ENCODE measurements at regions not wholly inside any gene's neighbourhood (a gene's known extent, or its start where the extent isn't known, plus 50 kb on each side); places are given as distances from the start of the nearest gene placed in this dataset.

- no peak for TF ChIP-seq CTCF (IDR thresholded peaks at IDR 0.05; ENCODE audit: control insufficient read depth, insufficient read depth, low read depth, low read length, missing control alignments)
- H3K4me3 ChIP-seq (ENCODE audit: control insufficient read depth, low read depth, low read length): no peak overlapping the region
- DNase-seq (ENCODE audit: low read depth): no peak
These were observed 292.9 kb downstream of the GABRG2 start for GRCh38 chr5:162360373-162360931.

- TF ChIP-seq CTCF (IDR thresholded peaks at IDR 0.05; ENCODE audit: control insufficient read depth, insufficient read depth, low read depth, low read length, missing control alignments): no peak
- no peak overlapping the region for H3K4me3 ChIP-seq (ENCODE audit: control insufficient read depth, low read depth, low read length)
- DNase-seq (ENCODE audit: low read depth): no peak
These were observed 304.7 kb downstream of the GABRG2 start for GRCh38 chr5:162372256-162372655.

GRCh38 chr5:162377895-162378294 is 310.3 kb downstream of the GABRG2 start:
- TF ChIP-seq CTCF (IDR thresholded peaks at IDR 0.05; ENCODE audit: control insufficient read depth, insufficient read depth, low read depth, low read length, missing control alignments): no peak
- no peak for DNase-seq (ENCODE audit: low read depth)
- no peak overlapping the region for H3K4me3 ChIP-seq (ENCODE audit: control insufficient read depth, low read depth, low read length)

GRCh38 chr5:162382839-162383238 is 315.3 kb downstream of the GABRG2 start:
- TF ChIP-seq CTCF (IDR thresholded peaks at IDR 0.05; ENCODE audit: control insufficient read depth, insufficient read depth, low read depth, low read length, missing control alignments): no peak

GRCh38 chr5:162384225-162384624 is 316.7 kb downstream of the GABRG2 start:
- no peak overlapping the region for H3K4me3 ChIP-seq (ENCODE audit: control insufficient read depth, low read depth, low read length)
- DNase-seq (ENCODE audit: low read depth): no peak
- TF ChIP-seq CTCF (IDR thresholded peaks at IDR 0.05; ENCODE audit: control insufficient read depth, insufficient read depth, low read depth, low read length, missing control alignments): no peak

More at GRCh38 chr5:162382839-162383238, 315.3 kb downstream of the GABRG2 start:
- DNase-seq (ENCODE audit: low read depth): no peak
- no peak overlapping the region for H3K4me3 ChIP-seq (ENCODE audit: control insufficient read depth, low read depth, low read length)

- H3K4me3 ChIP-seq (ENCODE audit: control insufficient read depth, low read depth, low read length): no peak overlapping the region
- TF ChIP-seq CTCF (IDR thresholded peaks at IDR 0.05; ENCODE audit: control insufficient read depth, insufficient read depth, low read depth, low read length, missing control alignments): no peak
- no peak for DNase-seq (ENCODE audit: low read depth)
These were observed 324.3 kb downstream of the GABRG2 start for GRCh38 chr5:162391833-162392232.

GRCh38 chr5:162392336-162392735 is 324.8 kb downstream of the GABRG2 start:
- DNase-seq (ENCODE audit: low read depth): no peak
- no peak for TF ChIP-seq CTCF (IDR thresholded peaks at IDR 0.05; ENCODE audit: control insufficient read depth, insufficient read depth, low read depth, low read length, missing control alignments)
- H3K4me3 ChIP-seq (ENCODE audit: control insufficient read depth, low read depth, low read length): no peak overlapping the region

All from AG09309 (cell line).